CD4-positive, alpha-beta T cell treated with Interleukin-15 for 1 hour (primary cell): ENCODE measurements at regions not wholly inside any gene's neighbourhood (a gene's known extent, or its start where the extent isn't known, plus 50 kb on each side); places are given as distances from the start of the nearest gene placed in this dataset.

Experiments
- DNase-seq: peaks from one replicate; pipeline ENCODE4 v3.0.0-alpha.2; 2020

- no peak for DNase-seq
These were observed 192.5 kb upstream of the LYZL1 start for GRCh38 chr10:29096303-29096824.

GRCh38 chr10:29098423-29098822, 190.4 kb upstream of the LYZL1 start:
- DNase-seq, result no peak

GRCh38 chr10:29099001-29099400, 189.9 kb upstream of the LYZL1 start:
- no peak for DNase-seq

GRCh38 chr10:29099415-29099814, 189.5 kb upstream of the LYZL1 start:
- no peak for DNase-seq

GRCh38 chr10:29100505-29100904, 188.4 kb upstream of the LYZL1 start:
- no peak for DNase-seq

GRCh38 chr10:29102233-29102632, 186.6 kb upstream of the LYZL1 start:
- DNase-seq, result no peak

- DNase-seq, result no peak
These were observed 186.2 kb upstream of the LYZL1 start for GRCh38 chr10:29102636-29103035.

- DNase-seq, result no peak
These were observed 184.0 kb upstream of the LYZL1 start for GRCh38 chr10:29104661-29105399.

GRCh38 chr10:29105516-29106215, 183.2 kb upstream of the LYZL1 start:
- DNase-seq, result no peak

- no peak for DNase-seq
These were observed 182.6 kb upstream of the LYZL1 start for GRCh38 chr10:29106287-29106686.

- no peak for DNase-seq
These were observed 180.9 kb upstream of the LYZL1 start for GRCh38 chr10:29107866-29108498.

- DNase-seq, result no peak
These were observed 178.9 kb upstream of the LYZL1 start for GRCh38 chr10:29109707-29110571.

GRCh38 chr10:29112827-29113615, 175.8 kb upstream of the LYZL1 start:
- DNase-seq, result no peak

GRCh38 chr10:29113616-29113945, 175.3 kb upstream of the LYZL1 start:
- DNase-seq, result no peak

GRCh38 chr10:29114141-29114540, 174.7 kb upstream of the LYZL1 start:
- no peak for DNase-seq

GRCh38 chr10:29117781-29118180, 171.1 kb upstream of the LYZL1 start:
- no peak for DNase-seq

- DNase-seq, result no peak
These were observed 169.5 kb upstream of the LYZL1 start for GRCh38 chr10:29119374-29119773.

GRCh38 chr10:29120216-29120615, 168.7 kb upstream of the LYZL1 start:
- DNase-seq, result no peak

- no peak for DNase-seq
These were observed 164.0 kb upstream of the LYZL1 start for GRCh38 chr10:29124864-29125263.

- no peak for DNase-seq
These were observed 161.7 kb upstream of the LYZL1 start for GRCh38 chr10:29127037-29127700.

- no peak for DNase-seq
These were observed 161.1 kb upstream of the LYZL1 start for GRCh38 chr10:29127731-29128130.
